ENCODE measurements at regions not wholly inside any gene's neighbourhood (a gene's known extent, or its start where the extent isn't known, plus 50 kb on each side); places are given as distances from the start of the nearest gene placed in this dataset.

DNA sequence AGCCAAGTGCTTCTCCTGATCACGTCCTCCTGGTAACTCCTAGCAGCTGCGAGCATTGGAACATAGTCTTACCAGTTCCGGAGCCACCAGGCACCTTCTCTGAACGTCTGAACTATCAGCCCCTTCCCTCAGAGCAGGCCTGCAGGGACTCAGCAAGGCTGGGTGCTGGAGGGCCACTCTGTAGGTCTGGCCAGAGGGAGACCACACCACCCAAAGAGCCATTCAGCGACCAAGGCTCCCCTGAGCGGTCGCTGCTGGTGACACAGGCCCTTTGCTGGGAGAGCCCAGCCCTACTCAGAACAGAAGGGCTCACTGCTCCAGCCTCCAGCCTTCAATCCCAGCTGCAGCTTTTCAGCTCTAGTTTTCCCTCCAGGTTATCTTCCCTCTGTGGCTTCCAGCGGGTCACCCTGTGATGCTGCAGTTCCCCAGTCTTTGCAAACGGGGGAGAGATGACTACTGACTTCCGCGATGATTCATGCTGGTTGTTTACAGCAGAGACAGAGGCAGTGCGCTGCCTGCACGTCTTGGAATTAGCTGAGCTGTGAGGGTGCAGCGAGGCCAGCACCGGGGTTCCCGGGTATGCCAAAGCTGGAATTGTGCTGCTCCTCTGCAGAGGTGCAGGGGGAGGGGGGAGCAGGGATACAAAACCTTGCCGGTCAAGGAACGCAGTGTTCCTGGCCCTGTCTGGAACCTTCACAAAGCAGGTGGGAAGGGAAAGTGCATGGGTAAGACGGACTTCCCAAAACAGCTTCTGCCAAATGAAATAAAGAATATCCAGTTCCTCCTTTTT, 161.4 kb downstream of the LY86 start:
- TF ChIP-seq CTCF (IDR thresholded peaks at IDR 0.05) (no peak), POLR2AphosphoS5 (IDR thresholded peaks at IDR 0.05; ENCODE audit: low read depth, low read length) (no peak), NRF1 (IDR thresholded peaks at IDR 0.05; ENCODE audit: low read depth, low read length) (no peak), GABPA (IDR thresholded peaks at IDR 0.05; ENCODE audit: low read depth) (no peak), MXI1 (IDR thresholded peaks at IDR 0.05; ENCODE audit: low read depth, low read length) (no peak), GATA2 (CRISPR knock-in tag; IDR thresholded peaks at IDR 0.05) (no peak), YY1 (IDR thresholded peaks at IDR 0.05; ENCODE audit: low read depth) (no peak)
- TF ChIP-seq, protein P1, sequence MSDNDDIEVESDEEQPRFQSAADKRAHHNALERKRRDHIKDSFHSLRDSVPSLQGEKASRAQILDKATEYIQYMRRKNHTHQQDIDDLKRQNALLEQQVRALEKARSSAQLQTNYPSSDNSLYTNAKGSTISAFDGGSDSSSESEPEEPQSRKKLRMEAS (IDR thresholded peaks at IDR 0.05; ENCODE audit: low read depth) = no peak

Data from SK-N-SH (cell line).